ENCODE measurements at regions not wholly inside any gene's neighbourhood (a gene's known extent, or its start where the extent isn't known, plus 50 kb on each side); places are given as distances from the start of the nearest gene placed in this dataset.

GRCh38 chr5:7179364-7179763, 216.6 kb upstream of the ADCY2 start (continued):
- no peak for TF ChIP-seq CHD7 (IDR thresholded peaks at IDR 0.05; ENCODE audit: insufficient replicate concordance, low read length)

Measured in H1 (cell line).